ENCODE measurements at regions not wholly inside any gene's neighbourhood (a gene's known extent, or its start where the extent isn't known, plus 50 kb on each side); places are given as distances from the start of the nearest gene placed in this dataset.

GRCh38 chr9:103371152-103371551 lies 376.0 kb downstream of the CYLC2 start:
- no peak for TF ChIP-seq CTCF (IDR thresholded peaks at IDR 0.05)
- no peak for TF ChIP-seq REST (IDR thresholded peaks at IDR 0.05; ENCODE audit: insufficient read depth in 1 of 2, low read depth in 2 of 2, low read length in 1 of 2)
- TF ChIP-seq POLR2AphosphoS5 (IDR thresholded peaks at IDR 0.05; ENCODE audit: low read depth, low read length), result no peak
- TF ChIP-seq TCF7L2 (IDR thresholded peaks at IDR 0.05; ENCODE audit: low read depth, low read length), result no peak
